ENCODE measurements at regions not wholly inside any gene's neighbourhood (a gene's known extent, or its start where the extent isn't known, plus 50 kb on each side); places are given as distances from the start of the nearest gene placed in this dataset.

- DNase-seq (ENCODE audit: low read depth), result no peak
Observed at GRCh38 chr6:114431641-114432040, 88.8 kb upstream of the HS3ST5 start.

- DNase-seq (ENCODE audit: low read depth), result no peak
Observed at GRCh38 chr6:114430534-114431124, 87.8 kb upstream of the HS3ST5 start.

- no peak for DNase-seq (ENCODE audit: low read depth)
Observed at GRCh38 chr6:114428341-114428740, 85.5 kb upstream of the HS3ST5 start.

GRCh38 chr6:114421199-114421598 is 78.4 kb upstream of the HS3ST5 start:
- no peak for DNase-seq (ENCODE audit: low read depth)

- DNase-seq (ENCODE audit: low read depth), result no peak
Observed at GRCh38 chr6:114419175-114419574, 76.4 kb upstream of the HS3ST5 start.

GRCh38 chr6:114418304-114418972 is 75.6 kb upstream of the HS3ST5 start:
- no peak for DNase-seq (ENCODE audit: low read depth)

- DNase-seq (ENCODE audit: low read depth), result no peak
Observed at GRCh38 chr6:114407426-114408035, 64.7 kb upstream of the HS3ST5 start.

GRCh38 chr6:114404339-114404955 is 61.6 kb upstream of the HS3ST5 start:
- DNase-seq (ENCODE audit: low read depth), result no peak

GRCh38 chr6:114403858-114404257 is 61.0 kb upstream of the HS3ST5 start:
- no peak for DNase-seq (ENCODE audit: low read depth)

GRCh38 chr6:114398481-114398880 is 55.7 kb upstream of the HS3ST5 start:
- no peak for DNase-seq (ENCODE audit: low read depth)

All from EH (cell line).